ENCODE measurements at regions not wholly inside any gene's neighbourhood (a gene's known extent, or its start where the extent isn't known, plus 50 kb on each side); places are given as distances from the start of the nearest gene placed in this dataset.
"Not testable (repeated sequence)": the region's sequence is repeated elsewhere in the genome, so short reads cannot be mapped to it uniquely, and the experiment has no call there.

- DNase-seq = no peak
Observed at GRCh38 chr20:25985597-25985996, 288.9 kb upstream of the ZNF337 start.

- no peak for DNase-seq
Observed at GRCh38 chr20:25984933-25985332, 288.3 kb upstream of the ZNF337 start.

- not testable (repeated sequence) for DNase-seq
Observed at GRCh38 chr20:25982701-25983100, 286.0 kb upstream of the ZNF337 start.

- not testable (repeated sequence) for DNase-seq
Observed at GRCh38 chr20:25978450-25979190, 282.0 kb upstream of the ZNF337 start.

- not testable (repeated sequence) for DNase-seq
Observed at GRCh38 chr20:25975816-25976215, 279.2 kb upstream of the ZNF337 start.

- not testable (repeated sequence) for DNase-seq
Observed at GRCh38 chr20:25965203-25965602, 268.6 kb upstream of the ZNF337 start.

- DNase-seq = not testable (repeated sequence)
Observed at GRCh38 chr20:25953876-25954275, 257.2 kb upstream of the ZNF337 start.

- not testable (repeated sequence) for DNase-seq
Observed at GRCh38 chr20:25935230-25935629, 238.6 kb upstream of the ZNF337 start.

GRCh38 chr20:25932806-25933205 is 236.2 kb upstream of the ZNF337 start:
- not testable (repeated sequence) for DNase-seq

GRCh38 chr20:25932170-25932569 is 235.5 kb upstream of the ZNF337 start:
- not testable (repeated sequence) for DNase-seq

- not testable (repeated sequence) for DNase-seq
Observed at GRCh38 chr20:25902321-25902720, 205.7 kb upstream of the ZNF337 start.

GRCh38 chr20:25898663-25899062 is 202.0 kb upstream of the ZNF337 start:
- DNase-seq = not testable (repeated sequence)

GRCh38 chr20:25879096-25879495 is 182.4 kb upstream of the ZNF337 start:
- not testable (repeated sequence) for DNase-seq

GRCh38 chr20:25868650-25868979 is 172.0 kb upstream of the ZNF337 start:
- DNase-seq = not testable (repeated sequence)

GRCh38 chr20:25867776-25868649 is 171.4 kb upstream of the ZNF337 start:
- DNase-seq = peak; percentile 82

GRCh38 chr20:25867015-25867775 is 170.5 kb upstream of the ZNF337 start:
- not testable (repeated sequence) for DNase-seq

- DNase-seq = peak; percentile 86
Observed at GRCh38 chr20:25865715-25866656, 169.3 kb upstream of the ZNF337 start.

GRCh38 chr20:25864963-25865714 is 168.5 kb upstream of the ZNF337 start:
- DNase-seq = not testable (repeated sequence)

GRCh38 chr20:25864326-25864962 is 167.8 kb upstream of the ZNF337 start:
- DNase-seq = no peak

- DNase-seq = no peak
Observed at GRCh38 chr20:25863536-25864325, 167.1 kb upstream of the ZNF337 start.
